CD14-positive monocyte (primary cell): ENCODE measurements at regions not wholly inside any gene's neighbourhood (a gene's known extent, or its start where the extent isn't known, plus 50 kb on each side); places are given as distances from the start of the nearest gene placed in this dataset.

Experiments used
- DNase-seq, 3 donors: peaks; one replicate each; pipeline ENCODE4 v3.0.0-alpha.2; 2011 to 2022
- H2AFZ ChIP-seq: 2 replicates; pipeline ENCODE4 v1.6.0; 2012; ENCODE audit warnings: mild to moderate bottlenecking, low read depth, low read length, inconsistent platforms; ENCODE audit not compliant: insufficient read depth, poor library complexity, severe bottlenecking
- H3K27ac ChIP-seq, 2 donors: 1 replicate in 1 of 2; 2 replicates in 1 of 2; pipeline ENCODE4 v1.5.1; 2012 to 2013; ENCODE audit warnings: low read length in 2 of 2, control low read depth in 1 of 2, inconsistent platforms in 1 of 2, low read depth in 1 of 2, mild to moderate bottlenecking in 1 of 2
- H3K27me3 ChIP-seq, 2 donors: one replicate each; pipeline versions ENCODE4 v1.6.0 to v1.6.1; 2011 to 2013; ENCODE audit warnings: low read length in 2 of 2; ENCODE audit not compliant: control insufficient read depth in 2 of 2, insufficient read depth in 2 of 2
- H3K36me3 ChIP-seq, 2 donors: replicated peaks in 1 of 2; 1 replicate in 1 of 2; 2 replicates in 1 of 2; pipeline versions ENCODE4 v1.5.1 to v1.6.1; 2012 to 2013; ENCODE audit warnings: low read length in 2 of 2, control low read depth in 1 of 2, inconsistent platforms in 1 of 2, mild to moderate bottlenecking in 1 of 2; ENCODE audit not compliant: insufficient read depth in 2 of 2, control insufficient read depth in 1 of 2
- H3K4me1 ChIP-seq, 2 donors: 1 replicate in 1 of 2; 2 replicates in 1 of 2; pipeline versions ENCODE4 v1.5.1 to v1.6.1; 2012 to 2013; ENCODE audit warnings: low read length in 2 of 2, control low read depth in 1 of 2, inconsistent platforms in 1 of 2, mild to moderate bottlenecking in 1 of 2, moderate library complexity in 1 of 2; ENCODE audit not compliant: insufficient read depth in 2 of 2, control insufficient read depth in 1 of 2
- H3K4me2 ChIP-seq: replicated peaks from 2 replicates; pipeline ENCODE3; 2012; ENCODE audit warnings: low read length, moderate library complexity, mild to moderate bottlenecking; ENCODE audit not compliant: poor library complexity, severe bottlenecking; ENCODE audit errors: extremely low read depth
- H3K4me3 ChIP-seq, 3 experiments: fragments of 200-600 bp in 1 of 3; sonication (generic) in 1 of 3; replicated peaks in 1 of 3; 1 replicate in 2 of 3; 2 replicates in 1 of 3; pipeline ENCODE4 v1.5.1; 2011 to 2013; ENCODE audit warnings: low read length in 3 of 3, mild to moderate bottlenecking in 3 of 3, control low read depth in 2 of 3, low read depth in 2 of 3, inconsistent platforms in 1 of 3, moderate library complexity in 1 of 3
- H3K79me2 ChIP-seq: 2 replicates; pipeline ENCODE4 v1.6.0; 2012; ENCODE audit warnings: mild to moderate bottlenecking, control low read depth, inconsistent platforms, low read length, moderate library complexity; ENCODE audit not compliant: insufficient read depth
- H3K9ac ChIP-seq: 2 replicates; pipeline ENCODE4 v1.6.0; 2017; ENCODE audit warnings: low read length, mild to moderate bottlenecking; ENCODE audit not compliant: insufficient read depth, poor library complexity, severe bottlenecking
- H3K9me3 ChIP-seq, 2 donors: replicated peaks in 1 of 2; 1 replicate in 1 of 2; 2 replicates in 1 of 2; pipeline versions ENCODE4 v1.5.1 to v1.6.1; 2012 to 2013; ENCODE audit warnings: low read length in 2 of 2, control low read depth in 1 of 2; ENCODE audit not compliant: control insufficient read depth in 1 of 2, insufficient read depth in 1 of 2
- H4K20me1 ChIP-seq: 2 replicates; pipeline ENCODE4 v1.6.0; 2012; ENCODE audit warnings: mild to moderate bottlenecking, low read length, control low read depth, moderate library complexity; ENCODE audit not compliant: insufficient read depth
- H3K27ac Mint-ChIP-seq, 7 donors: one replicate each; pipeline ENCODE4 v1.8.0; 2020; ENCODE audit warnings: mild to moderate bottlenecking in 7 of 7, mixed read lengths in 7 of 7, moderate library complexity in 6 of 7, inconsistent platforms in 2 of 7
- H3K27me3 Mint-ChIP-seq, 3 donors: one replicate each; pipeline ENCODE4 v1.8.0; 2021 to 2022; ENCODE audit warnings: low read depth in 3 of 3, mild to moderate bottlenecking in 3 of 3, mixed read lengths in 3 of 3, moderate library complexity in 3 of 3, inconsistent platforms in 1 of 3
- H3K36me3 Mint-ChIP-seq, 2 donors: one replicate each; pipeline ENCODE4 v1.8.0; 2020; ENCODE audit warnings: mixed read lengths in 2 of 2, inconsistent platforms in 1 of 2, mild to moderate bottlenecking in 1 of 2
- H3K4me1 Mint-ChIP-seq: one replicate; pipeline ENCODE4 v1.8.0; 2020; ENCODE audit warnings: mild to moderate bottlenecking, mixed read lengths
- H3K4me3 Mint-ChIP-seq, 2 donors: one replicate each; pipeline ENCODE4 v1.8.0; 2020; ENCODE audit warnings: mild to moderate bottlenecking in 2 of 2, mixed read lengths in 2 of 2, moderate library complexity in 1 of 2
- H3K9me3 Mint-ChIP-seq, 7 donors: one replicate each; pipeline ENCODE4 v1.8.0; 2020 to 2022; ENCODE audit warnings: mixed read lengths in 7 of 7, mild to moderate bottlenecking in 6 of 7, moderate library complexity in 6 of 7, inconsistent platforms in 2 of 7
- CTCF ChIP-seq: fragments of 200-600 bp; IDR thresholded peaks from one replicate; pipeline ENCODE4 v1.8.0; 2022; ENCODE audit warnings: antibody characterized with exemption, mild to moderate bottlenecking
- WGBS: methylation state at CpG from one replicate; pipeline ENCODE4 v1.1.5; 2013; ENCODE audit warnings: missing lambda C conversion rate; ENCODE audit not compliant: insufficient coverage; 5-methylcytosine and 5-hydroxymethylcytosine counted together
- intact Hi-C, 2 donors: fragments of 100-400 bp; cut with micrococcal nuclease; formaldehyde crosslinking; loops; one replicate each; pipeline versions ENCODE4 v1.15.0 to v1.15.1; 2023

GRCh38 chr2:215618145-215618544, 182.3 kb upstream of the FN1 start:
- H3K27me3 Mint-ChIP-seq: peaks cover 1 to 7% (median 4%) of the 10 kb centered on the region in 3 donors
- H3K9me3 Mint-ChIP-seq: peaks cover 0 to 7% (median 2%) of the 10 kb centered on the region in 7 donors
- no peak for DNase-seq
- Histone ChIP-seq H3K27me3 (no peaks in the 10 kb centered on the region), H3K9me3 (no peaks in the 10 kb centered on the region), H3K9ac (no peak overlapping the region), H4K20me1 (no peaks in the 10 kb centered on the region), H3K36me3 (no peaks in the 10 kb centered on the region), H3K4me2 (no peak overlapping the region), H2AFZ (no peak overlapping the region), H3K4me1 (peaks cover 29 to 40% of the 10 kb centered on the region in 2 donors), H3K79me2 (no peaks in the 10 kb centered on the region), H3K4me3 (no peak overlapping the region), H3K27ac (no peak overlapping the region)
- H3K4me3 Mint-ChIP-seq: no peak overlapping the region
- H3K27ac Mint-ChIP-seq: no peak overlapping the region
- peaks cover 40% of the 10 kb centered on the region for H3K4me1 Mint-ChIP-seq
- WGBS: no CpG with 5 or more reads among the region's 1 CpG
- intact Hi-C loops: no loop called here
- no peaks in the 10 kb centered on the region for H3K36me3 Mint-ChIP-seq
- TF ChIP-seq CTCF: no peak

GRCh38 chr2:215617060-215617824, 181.4 kb upstream of the FN1 start:
- Mint-ChIP-seq H3K4me1 (peaks cover 43% of the 10 kb centered on the region), H3K36me3 (no peaks in the 10 kb centered on the region), H3K4me3 (no peak overlapping the region), H3K27me3 (peaks cover 1 to 7% (median 4%) of the 10 kb centered on the region in 3 donors), H3K27ac (peak overlapping the region in 1 of 7 donors; percentile 63), H3K9me3 (peaks cover 0 to 7% (median 2%) of the 10 kb centered on the region in 7 donors)
- Histone ChIP-seq H4K20me1 (no peaks in the 10 kb centered on the region), H2AFZ (no peak overlapping the region), H3K9ac (no peak overlapping the region), H3K36me3 (no peaks in the 10 kb centered on the region), H3K79me2 (no peaks in the 10 kb centered on the region), H3K9me3 (no peaks in the 10 kb centered on the region), H3K27ac (no peak overlapping the region), H3K27me3 (no peaks in the 10 kb centered on the region), H3K4me2 (no peak overlapping the region), H3K4me1 (peaks cover 29 to 40% of the 10 kb centered on the region in 2 donors), H3K4me3 (no peak overlapping the region)
- no peak for DNase-seq
- TF ChIP-seq CTCF: no peak
- intact Hi-C loops: no loop called here
- WGBS: 57% methylated on average over 3 of the region's 4 CpGs
